CD4-positive, alpha-beta T cell (primary cell): ENCODE measurements at regions not wholly inside any gene's neighbourhood (a gene's known extent, or its start where the extent isn't known, plus 50 kb on each side); places are given as distances from the start of the nearest gene placed in this dataset.

Experiments used
- ATAC-seq: fragments of 200-7000 bp; cut with Tn5 transposase; one replicate; pipeline ENCODE4 v1.10.0; 2022; ENCODE audit warnings: mild to moderate bottlenecking; ENCODE audit not compliant: poor library complexity
- CTCF ChIA-PET: fragments of 350-600 bp; sonication (Branson Sonifier 250); formaldehyde crosslinking; loops from one replicate; lab custom pipeline; 2021; ENCODE audit warnings: antibody characterized with exemption, inconsistent platforms; lab: Charles Lee
- POLR2A ChIA-PET: fragments of 350-600 bp; sonication (Branson Sonifier 250); formaldehyde crosslinking; loops from one replicate; lab custom pipeline; 2021; ENCODE audit warnings: antibody characterized with exemption, inconsistent platforms; lab: Charles Lee
- DNase-seq, 14 experiments: peaks; one replicate each; pipeline ENCODE4 v3.0.0-alpha.2; 2013 to 2020; ENCODE audit warnings: mixed read lengths in 2 of 14
- H3K27ac ChIP-seq, 2 donors: one replicate each; pipeline versions ENCODE4 v1.5.1 to v1.7.0; 2013; ENCODE audit warnings: low read length in 2 of 2, low read depth in 1 of 2, mild to moderate bottlenecking in 1 of 2
- H3K27me3 ChIP-seq, 2 experiments: 1 replicate in 1 of 2; 2 replicates in 1 of 2; pipeline versions ENCODE4 v1.6.1 to v1.7.0; 2013; ENCODE audit warnings: low read length in 2 of 2, control low read depth in 1 of 2, mild to moderate bottlenecking in 1 of 2, moderate library complexity in 1 of 2; ENCODE audit not compliant: insufficient read depth in 2 of 2, control insufficient read depth in 1 of 2
- H3K36me3 ChIP-seq: one replicate; pipeline ENCODE4 v1.6.1; 2013; ENCODE audit warnings: low read length, control low read depth; ENCODE audit not compliant: insufficient read depth
- H3K4me1 ChIP-seq: one replicate; pipeline ENCODE4 v1.6.1; 2013; ENCODE audit warnings: low read length, control low read depth; ENCODE audit not compliant: insufficient read depth
- H3K4me3 ChIP-seq: one replicate; pipeline ENCODE4 v1.5.1; 2013; ENCODE audit warnings: mild to moderate bottlenecking, low read length, moderate library complexity
- H3K9me3 ChIP-seq, 2 experiments: 1 replicate in 1 of 2; 2 replicates in 1 of 2; pipeline versions ENCODE4 v1.6.1 to v1.7.0; 2013; ENCODE audit warnings: low read length in 2 of 2, mild to moderate bottlenecking in 2 of 2, control low read depth in 1 of 2, moderate library complexity in 1 of 2; ENCODE audit not compliant: control insufficient read depth in 1 of 2, insufficient read depth in 1 of 2
- H3K27ac Mint-ChIP-seq: one replicate; pipeline ENCODE4 v1.8.0; 2020; ENCODE audit warnings: mixed read lengths
- H3K27me3 Mint-ChIP-seq: one replicate; pipeline ENCODE4 v1.8.0; 2021; ENCODE audit warnings: mixed read lengths
- H3K36me3 Mint-ChIP-seq: one replicate; pipeline ENCODE4 v1.8.0; 2021; ENCODE audit warnings: low read depth, mixed read lengths
- H3K4me1 Mint-ChIP-seq: one replicate; pipeline ENCODE4 v1.8.0; 2021; ENCODE audit warnings: low read depth, mixed read lengths
- H3K4me3 Mint-ChIP-seq: one replicate; pipeline ENCODE4 v1.8.0; 2020; ENCODE audit warnings: mild to moderate bottlenecking, mixed read lengths
- H3K9me3 Mint-ChIP-seq: one replicate; pipeline ENCODE4 v1.8.0; 2020; ENCODE audit warnings: mixed read lengths
- intact Hi-C, 2 experiments: fragments of 100-400 bp; cut with DNase I in 1 of 2; cut with micrococcal nuclease in 1 of 2; formaldehyde crosslinking; loops; one replicate each; pipeline versions ENCODE4 v1.15.1 to v1.9.0; 2023 to 2025; cut with DNase I, micrococcal nuclease
- TF ChIP-seq, protein P1 (sequence below): fragments of 200-600 bp; IDR thresholded peaks from one replicate; pipeline ENCODE4 v1.8.0; 2022; ENCODE audit warnings: antibody characterized with exemption, mild to moderate bottlenecking

DNA sequence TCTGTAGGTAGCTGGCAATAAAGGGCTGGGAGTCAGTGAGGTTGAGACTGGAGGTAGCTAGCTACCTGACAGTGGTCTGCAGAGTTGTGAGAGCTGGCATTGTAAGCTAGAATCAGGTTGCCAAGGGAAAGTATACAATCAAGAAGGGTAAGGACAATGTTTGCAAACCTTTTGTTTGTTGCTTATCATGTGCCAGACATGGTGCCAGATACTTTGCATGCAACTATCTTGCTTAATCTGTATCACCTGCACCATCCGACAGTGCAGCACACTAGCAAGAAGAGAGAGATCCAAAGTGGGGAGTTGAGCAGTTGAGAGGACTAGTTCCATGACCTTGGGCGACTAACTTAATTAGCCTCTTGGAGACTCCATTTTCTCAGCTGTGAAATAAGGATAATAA, 236.4 kb downstream of the PDCD6IP start:
- ATAC-seq, result no peak
- no peaks in the 10 kb centered on the region for H3K36me3 Mint-ChIP-seq

DNA sequence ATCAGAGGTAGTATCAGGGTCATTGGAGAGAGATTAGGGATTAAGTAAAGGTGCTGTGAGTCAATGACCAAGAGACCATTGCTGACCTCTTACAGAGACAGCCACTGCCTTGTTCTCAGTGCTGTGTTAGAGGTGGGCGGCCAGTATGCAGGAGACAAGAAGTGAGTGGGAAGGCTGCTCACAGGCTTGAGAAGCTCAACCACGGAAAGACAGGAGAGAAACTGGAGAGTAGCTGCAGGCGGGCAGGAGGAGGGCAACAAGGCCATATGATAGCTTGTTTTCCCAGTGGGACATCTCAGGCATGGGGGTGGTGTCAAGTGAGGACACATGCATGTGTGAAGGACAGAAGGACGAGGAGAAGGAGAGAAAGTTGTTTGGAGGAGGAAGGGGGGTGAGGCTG, 237.3 kb downstream of the PDCD6IP start:
- TF ChIP-seq, protein P1, sequence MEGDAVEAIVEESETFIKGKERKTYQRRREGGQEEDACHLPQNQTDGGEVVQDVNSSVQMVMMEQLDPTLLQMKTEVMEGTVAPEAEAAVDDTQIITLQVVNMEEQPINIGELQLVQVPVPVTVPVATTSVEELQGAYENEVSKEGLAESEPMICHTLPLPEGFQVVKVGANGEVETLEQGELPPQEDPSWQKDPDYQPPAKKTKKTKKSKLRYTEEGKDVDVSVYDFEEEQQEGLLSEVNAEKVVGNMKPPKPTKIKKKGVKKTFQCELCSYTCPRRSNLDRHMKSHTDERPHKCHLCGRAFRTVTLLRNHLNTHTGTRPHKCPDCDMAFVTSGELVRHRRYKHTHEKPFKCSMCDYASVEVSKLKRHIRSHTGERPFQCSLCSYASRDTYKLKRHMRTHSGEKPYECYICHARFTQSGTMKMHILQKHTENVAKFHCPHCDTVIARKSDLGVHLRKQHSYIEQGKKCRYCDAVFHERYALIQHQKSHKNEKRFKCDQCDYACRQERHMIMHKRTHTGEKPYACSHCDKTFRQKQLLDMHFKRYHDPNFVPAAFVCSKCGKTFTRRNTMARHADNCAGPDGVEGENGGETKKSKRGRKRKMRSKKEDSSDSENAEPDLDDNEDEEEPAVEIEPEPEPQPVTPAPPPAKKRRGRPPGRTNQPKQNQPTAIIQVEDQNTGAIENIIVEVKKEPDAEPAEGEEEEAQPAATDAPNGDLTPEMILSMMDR, result no peak
- H3K36me3 ChIP-seq, result no peaks in the 10 kb centered on the region
- Mint-ChIP-seq H3K27me3 (no peaks in the 10 kb centered on the region), H3K36me3 (no peaks in the 10 kb centered on the region), H3K9me3 (no peaks in the 10 kb centered on the region), H3K4me3 (no peak overlapping the region), H3K27ac (no peak overlapping the region), H3K4me1 (no peaks in the 10 kb centered on the region)
- no peaks in the 10 kb centered on the region for H3K4me1 ChIP-seq
- ATAC-seq, result no peak
- H3K27me3 ChIP-seq, result no peaks in the 10 kb centered on the region
- intact Hi-C loops, result no loop called here
- DNase-seq, result no peak
- POLR2A ChIA-PET, result no interaction called here
- CTCF ChIA-PET, result no interaction called here
- no peaks in the 10 kb centered on the region for H3K9me3 ChIP-seq
- no peak overlapping the region for H3K4me3 ChIP-seq
- no peak overlapping the region for H3K27ac ChIP-seq

More for the DNA sequence above, 236.4 kb downstream of the PDCD6IP start:
- H3K9me3 Mint-ChIP-seq, result no peaks in the 10 kb centered on the region
- Histone ChIP-seq H3K27me3 (no peaks in the 10 kb centered on the region), H3K27ac (no peak overlapping the region), H3K36me3 (no peaks in the 10 kb centered on the region), H3K9me3 (no peaks in the 10 kb centered on the region), H3K4me3 (no peak overlapping the region), H3K4me1 (no peaks in the 10 kb centered on the region)
- no peaks in the 10 kb centered on the region for H3K27me3 Mint-ChIP-seq
- intact Hi-C loops, result no loop called here
- no peak for DNase-seq
- no peak overlapping the region for H3K27ac Mint-ChIP-seq
- CTCF ChIA-PET, result no interaction called here
- POLR2A ChIA-PET, result no interaction called here
- TF ChIP-seq, protein P1, result no peak
- H3K4me1 Mint-ChIP-seq, result no peaks in the 10 kb centered on the region
- H3K4me3 Mint-ChIP-seq, result no peak overlapping the region

DNA sequence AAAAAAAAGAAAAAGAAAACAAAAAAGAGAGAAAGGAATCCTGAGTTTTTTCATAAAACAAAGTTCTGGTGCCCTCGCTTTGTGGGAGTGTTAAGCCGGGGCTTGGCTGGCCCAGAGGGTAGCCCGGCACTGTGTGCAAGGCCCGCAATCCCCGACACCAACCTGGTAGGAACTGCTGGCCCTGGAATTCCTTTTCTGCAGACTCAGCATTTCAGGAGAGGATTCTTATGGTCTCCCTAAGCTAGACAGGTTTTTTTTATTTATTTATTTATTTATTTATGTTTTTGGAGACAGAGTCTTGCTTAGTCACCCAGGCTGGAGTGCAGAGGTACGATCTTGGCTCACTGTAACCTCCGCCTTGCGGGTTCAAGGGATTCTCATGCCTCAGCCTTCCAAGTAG, 238.8 kb downstream of the PDCD6IP start:
- ChIA-PET CTCF (no interaction called here), POLR2A (no interaction called here)
- TF ChIP-seq, protein P1, result no peak
- Histone ChIP-seq H3K36me3 (no peaks in the 10 kb centered on the region), H3K4me1 (no peaks in the 10 kb centered on the region), H3K27me3 (no peaks in the 10 kb centered on the region), H3K27ac (no peak overlapping the region), H3K4me3 (no peak overlapping the region), H3K9me3 (no peaks in the 10 kb centered on the region)
- H3K27me3 Mint-ChIP-seq, result no peaks in the 10 kb centered on the region
- H3K4me3 Mint-ChIP-seq, result no peak overlapping the region
- no peak overlapping the region for H3K27ac Mint-ChIP-seq
- no peaks in the 10 kb centered on the region for H3K4me1 Mint-ChIP-seq
- DNase-seq (no peak), ATAC-seq (no peak)
- no peaks in the 10 kb centered on the region for H3K9me3 Mint-ChIP-seq
- no peaks in the 10 kb centered on the region for H3K36me3 Mint-ChIP-seq
- intact Hi-C loops, result no loop called here
